Occipital lobe (tissue), 1 donor: ENCODE measurements at regions not wholly inside any gene's neighbourhood (a gene's known extent, or its start where the extent isn't known, plus 50 kb on each side); places are given as distances from the start of the nearest gene placed in this dataset.
A peak's percentile ranks its signal among the peaks of the same experiment; 100 is the strongest.

Experiments
- DNase-seq: peaks from one replicate; lab custom pipeline; 2025; lab: John Stamatoyannopoulos, UW

GRCh38 chr5:96247097-96247701 is 185.8 kb downstream of the PCSK1 start:
- no peak for DNase-seq

- DNase-seq: no peak
These were observed 187.6 kb downstream of the PCSK1 start for GRCh38 chr5:96245140-96246091.

GRCh38 chr5:96244696-96245095 is 188.4 kb downstream of the PCSK1 start:
- DNase-seq: no peak

GRCh38 chr5:96243862-96244261 is 189.2 kb downstream of the PCSK1 start:
- no peak for DNase-seq

GRCh38 chr5:96243203-96243602 is 189.8 kb downstream of the PCSK1 start:
- no peak for DNase-seq

- no peak for DNase-seq
These were observed 190.5 kb downstream of the PCSK1 start for GRCh38 chr5:96242571-96242970.

- no peak for DNase-seq
These were observed 196.2 kb downstream of the PCSK1 start for GRCh38 chr5:96236831-96237230.

GRCh38 chr5:96236051-96236450 is 197.0 kb downstream of the PCSK1 start:
- DNase-seq: no peak

GRCh38 chr5:96235008-96235910 is 197.8 kb downstream of the PCSK1 start:
- DNase-seq: no peak

GRCh38 chr5:96232602-96233001 is 200.4 kb downstream of the PCSK1 start:
- no peak for DNase-seq

GRCh38 chr5:96229188-96229587 is 203.9 kb downstream of the PCSK1 start:
- no peak for DNase-seq

- no peak for DNase-seq
These were observed 204.6 kb downstream of the PCSK1 start for GRCh38 chr5:96228408-96228807.

- no peak for DNase-seq
These were observed 205.1 kb downstream of the PCSK1 start for GRCh38 chr5:96227957-96228356.

GRCh38 chr5:96226941-96227552 is 206.0 kb downstream of the PCSK1 start:
- no peak for DNase-seq

GRCh38 chr5:96222129-96222528 is 210.9 kb downstream of the PCSK1 start:
- DNase-seq: no peak

GRCh38 chr5:96220610-96221390 is 212.2 kb downstream of the PCSK1 start:
- no peak for DNase-seq

GRCh38 chr5:96219580-96220281 is 213.3 kb downstream of the PCSK1 start:
- DNase-seq: peak; percentile 7

- no peak for DNase-seq
These were observed 214.4 kb downstream of the PCSK1 start for GRCh38 chr5:96218653-96219052.

- DNase-seq: no peak
These were observed 218.4 kb downstream of the PCSK1 start for GRCh38 chr5:96214442-96215197.
